NCI-H2107 (cell line): ENCODE measurements at regions not wholly inside any gene's neighbourhood (a gene's known extent, or its start where the extent isn't known, plus 50 kb on each side); places are given as distances from the start of the nearest gene placed in this dataset.

ENCODE experiments used
- DNase-seq: peaks from one replicate; lab custom pipeline; 2025; lab: John Stamatoyannopoulos, UW

DNA sequence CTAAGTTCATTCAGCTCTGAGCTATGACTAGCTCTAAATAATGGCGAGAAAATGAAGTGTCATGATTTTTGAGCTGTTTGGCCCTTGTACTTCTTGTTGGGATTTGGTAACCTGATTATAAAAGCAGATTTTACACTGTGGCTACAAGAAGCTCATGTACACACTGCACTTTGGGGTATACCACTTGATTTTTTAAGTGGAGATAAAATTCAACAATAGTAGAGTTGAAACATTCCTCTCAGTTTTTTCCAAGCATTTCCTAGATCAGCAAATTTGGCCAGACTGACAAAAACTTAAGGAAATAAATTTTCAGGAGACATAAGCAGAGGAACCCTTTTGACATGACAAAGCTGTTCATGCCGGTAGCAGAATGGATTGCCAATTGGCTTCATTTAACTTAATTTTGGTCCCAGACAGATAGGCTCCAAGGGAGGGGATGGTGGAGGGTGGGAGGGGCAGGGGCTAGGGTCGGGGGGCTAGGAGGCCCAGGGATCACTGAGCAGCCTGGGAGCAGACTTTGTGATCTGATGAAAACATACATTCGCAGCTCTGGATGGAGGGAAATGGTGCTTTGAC is 575.9 kb downstream of the METTL15 start:
- DNase-seq = no peak

GRCh38 chr11:28679795-28680468 is 571.7 kb downstream of the METTL15 start:
- DNase-seq = no peak

GRCh38 chr11:28677721-28678120 is 569.5 kb downstream of the METTL15 start:
- DNase-seq = no peak

DNA sequence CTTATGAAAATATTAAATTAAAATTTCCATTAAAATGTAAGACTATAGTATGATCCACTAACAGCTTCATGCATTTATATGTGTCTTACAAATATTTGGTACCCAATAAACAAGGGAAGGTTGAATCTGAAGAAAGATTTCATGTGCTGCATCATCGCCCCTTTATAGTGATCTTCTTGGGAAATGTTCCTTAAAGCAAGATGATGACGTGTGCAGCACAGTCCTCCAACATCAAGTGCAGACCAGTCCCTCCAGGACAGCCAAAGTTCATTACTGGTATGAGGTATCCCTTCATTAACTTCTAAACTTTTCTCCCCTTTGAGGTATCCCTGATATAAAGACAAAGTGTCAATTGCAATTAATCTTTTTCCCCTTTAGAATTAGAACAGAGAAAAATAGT is 567.0 kb downstream of the METTL15 start:
- no peak for DNase-seq

DNA sequence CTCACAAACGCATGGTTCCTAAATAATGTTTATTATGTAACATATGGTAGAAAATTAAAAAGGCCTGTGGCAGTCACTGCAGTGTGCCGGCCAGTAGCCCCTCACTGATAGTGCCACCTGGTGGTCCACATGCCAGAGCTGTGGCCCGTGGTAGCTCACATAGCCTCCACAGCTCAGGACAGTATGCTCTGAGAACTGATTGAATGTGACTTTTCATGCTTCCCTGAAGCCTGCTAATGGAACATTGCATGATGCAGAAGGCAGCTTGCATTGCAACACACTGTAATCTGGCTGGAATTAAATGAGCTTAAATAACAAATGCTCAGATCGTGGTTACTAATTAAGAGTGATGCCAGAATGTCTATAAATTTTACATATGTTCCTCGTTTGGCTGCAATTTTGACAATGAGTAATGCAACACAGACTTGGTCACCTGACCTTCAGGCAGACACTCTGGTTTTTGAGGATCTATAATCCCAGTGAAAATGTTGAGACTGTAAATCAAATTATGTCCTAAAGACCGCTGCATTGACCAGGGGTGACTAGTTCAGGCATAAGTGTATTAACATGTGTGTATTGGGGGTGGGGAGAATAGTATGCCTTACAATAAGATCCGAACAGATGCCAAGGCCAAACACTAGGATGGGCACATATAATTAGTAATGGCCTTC is 566.4 kb downstream of the METTL15 start:
- no peak for DNase-seq

DNA sequence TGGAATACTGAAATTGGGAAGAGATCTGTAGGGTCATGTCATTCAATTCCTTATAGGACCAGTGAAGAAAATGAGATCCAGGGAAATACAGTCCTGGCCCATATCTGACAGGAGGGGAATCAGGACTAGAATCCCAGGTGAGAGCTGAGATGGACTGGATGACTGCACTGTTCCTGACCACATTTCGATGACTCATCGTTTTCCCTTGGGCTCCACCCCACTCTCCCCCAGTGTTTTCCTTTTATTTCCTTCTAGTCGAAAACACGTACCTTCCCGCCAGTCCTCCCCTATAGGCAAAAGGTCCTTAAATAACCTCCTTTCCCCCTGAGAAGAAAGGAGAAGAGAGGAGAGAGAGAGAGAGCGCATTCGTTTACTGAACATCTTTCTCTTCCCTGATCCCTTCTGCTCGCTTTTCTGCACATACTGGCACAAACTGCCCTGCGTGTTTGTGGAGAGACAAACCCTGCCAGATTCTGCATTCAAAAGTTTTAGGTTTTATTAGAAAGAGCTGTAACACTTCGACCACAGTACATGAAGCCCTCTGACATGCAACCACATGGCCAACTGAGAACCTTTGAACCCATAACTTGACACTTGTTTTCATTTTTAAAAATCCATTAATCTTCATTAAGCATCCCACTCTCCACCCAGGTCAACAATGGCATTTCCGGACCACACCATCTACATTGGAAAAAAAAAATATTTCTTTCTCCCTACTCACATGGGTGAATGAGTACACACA is 565.7 kb downstream of the METTL15 start:
- no peak for DNase-seq

DNA sequence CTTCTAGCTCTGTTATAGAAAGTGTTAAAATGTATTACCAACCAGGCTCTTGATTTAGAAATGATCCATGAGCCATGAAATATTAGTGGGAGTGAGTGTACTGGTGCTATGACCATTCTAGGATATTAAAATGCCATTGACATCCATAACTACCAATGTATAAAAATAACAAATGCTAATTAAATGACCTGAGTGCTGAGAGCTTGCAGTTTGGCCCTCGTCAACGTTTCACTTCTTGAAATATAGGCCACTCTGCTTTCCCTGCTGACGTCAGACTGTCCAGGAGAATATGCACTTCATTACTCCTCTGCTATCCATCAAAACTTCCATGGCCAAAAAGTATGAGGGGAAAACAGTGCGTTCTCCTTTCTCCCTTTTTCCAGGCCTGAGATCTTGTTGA is 563.1 kb downstream of the METTL15 start:
- no peak for DNase-seq

GRCh38 chr11:28666632-28667031 is 558.4 kb downstream of the METTL15 start:
- DNase-seq = no peak

DNA sequence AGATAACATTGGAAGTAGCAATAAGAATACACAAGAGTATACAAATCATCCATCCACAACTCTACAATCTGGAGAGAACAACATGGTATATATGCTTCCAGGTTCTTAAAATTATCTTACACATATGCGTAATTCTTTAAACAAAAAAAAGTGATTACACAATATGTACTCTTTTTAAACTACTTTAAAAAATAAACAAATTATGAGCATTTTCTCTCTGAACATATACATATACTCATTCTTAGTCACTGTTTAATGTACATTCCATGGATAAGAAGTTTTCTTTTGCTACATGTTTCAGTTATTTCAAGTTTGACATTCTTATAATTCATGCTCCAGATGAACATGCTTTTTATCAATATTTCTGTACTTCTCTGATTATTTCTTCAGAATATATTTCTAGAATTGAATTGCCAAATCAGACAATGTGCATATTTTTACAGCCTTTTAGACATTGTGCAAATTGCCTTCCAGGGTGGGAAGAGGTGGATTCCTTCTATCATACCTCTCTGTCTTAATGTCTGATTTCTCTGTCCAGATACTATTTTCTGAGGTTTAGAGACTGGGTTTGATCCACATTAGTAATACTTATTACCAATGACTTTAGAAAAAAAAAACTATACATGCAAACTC is 551.6 kb downstream of the METTL15 start:
- DNase-seq = no peak

DNA sequence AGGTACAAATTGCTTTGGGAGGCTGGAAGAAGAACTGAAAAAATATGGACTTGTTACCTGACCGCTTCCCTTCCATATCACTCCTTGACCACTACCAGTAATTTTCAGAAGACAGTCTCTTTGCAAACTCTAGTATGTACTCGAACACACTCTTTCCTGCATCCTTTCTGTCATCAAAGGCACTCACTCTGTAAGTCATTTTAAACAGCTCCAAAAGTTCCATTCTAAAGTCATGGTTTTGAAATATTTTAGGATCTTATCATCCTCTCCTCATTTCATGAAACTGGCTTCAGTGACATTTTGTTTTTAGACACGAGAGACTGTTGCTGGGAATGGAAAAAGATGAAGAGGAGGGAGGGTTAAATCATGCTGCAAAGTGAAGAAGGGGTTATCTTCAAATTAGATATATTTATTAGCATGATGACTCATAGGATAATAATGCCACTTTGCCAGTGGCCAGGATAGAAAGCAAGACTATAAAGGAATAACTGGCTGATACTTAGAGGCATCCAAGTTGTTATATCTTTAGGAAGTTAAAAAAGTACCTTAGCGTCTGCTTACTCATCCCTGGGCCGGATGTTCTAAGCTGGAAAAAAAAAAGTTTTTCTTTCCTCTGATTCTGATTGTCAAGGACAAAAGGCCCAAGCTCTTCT is 549.3 kb downstream of the METTL15 start:
- no peak for DNase-seq

- DNase-seq = no peak
These were observed 546.0 kb downstream of the METTL15 start for GRCh38 chr11:28654191-28654590.

GRCh38 chr11:28649922-28650321 is 541.7 kb downstream of the METTL15 start:
- DNase-seq = no peak

DNA sequence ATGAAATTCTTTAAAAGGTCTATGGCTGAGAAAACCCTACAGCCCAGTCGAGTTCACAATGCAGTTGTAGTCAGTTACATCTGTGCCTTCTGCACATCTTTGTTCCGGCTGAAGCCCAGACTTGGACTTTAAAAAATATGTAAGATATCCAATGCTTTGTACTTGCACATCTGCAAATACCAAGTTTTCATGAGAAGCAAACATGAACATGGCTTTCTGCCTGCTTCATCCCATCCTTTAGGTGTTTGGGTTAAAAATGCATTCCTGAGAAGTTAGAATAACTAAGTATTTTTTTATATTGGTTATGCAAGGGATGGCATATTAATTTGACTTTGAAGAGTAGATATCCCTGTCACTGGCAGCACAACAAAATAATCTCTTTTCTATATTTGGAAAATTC is 528.4 kb downstream of the METTL15 start:
- no peak for DNase-seq

DNA sequence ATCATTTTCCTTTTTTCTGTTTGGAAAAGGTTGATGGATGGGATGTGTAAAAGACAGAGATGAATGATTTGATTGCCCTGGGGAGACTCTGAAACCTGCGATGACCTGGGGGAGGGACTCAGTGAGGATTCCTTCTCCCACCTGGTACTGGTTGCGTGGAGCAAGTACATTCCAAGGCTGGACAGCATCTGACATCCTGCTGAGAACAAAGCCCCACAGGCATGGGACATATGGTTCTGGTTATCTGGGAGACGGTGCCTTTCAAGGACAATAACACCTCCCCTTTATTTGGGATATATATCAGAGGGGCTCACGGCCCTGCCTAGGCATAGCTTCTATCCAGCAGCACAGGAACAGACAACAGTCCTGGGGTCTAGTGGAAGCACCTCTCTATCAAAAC is 527.8 kb downstream of the METTL15 start:
- DNase-seq = no peak

DNA sequence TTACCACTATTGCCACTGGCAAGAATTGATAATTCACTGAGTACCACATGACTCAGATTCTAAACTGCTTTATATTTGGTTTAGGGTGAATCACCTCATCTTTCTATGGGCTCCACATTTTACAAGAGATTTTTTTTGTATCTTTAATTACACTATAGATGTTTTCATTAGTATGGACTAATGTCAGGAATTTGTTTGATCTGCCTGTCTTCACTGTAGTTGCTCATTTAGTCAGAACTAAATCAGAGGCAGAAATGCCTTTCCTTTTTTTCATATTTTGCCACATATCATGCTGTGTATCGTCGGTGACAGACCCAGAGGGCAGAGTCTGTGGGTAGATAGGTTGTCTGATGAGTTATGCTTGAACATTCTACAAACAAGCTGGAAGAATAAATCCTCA is 524.1 kb downstream of the METTL15 start:
- no peak for DNase-seq

DNA sequence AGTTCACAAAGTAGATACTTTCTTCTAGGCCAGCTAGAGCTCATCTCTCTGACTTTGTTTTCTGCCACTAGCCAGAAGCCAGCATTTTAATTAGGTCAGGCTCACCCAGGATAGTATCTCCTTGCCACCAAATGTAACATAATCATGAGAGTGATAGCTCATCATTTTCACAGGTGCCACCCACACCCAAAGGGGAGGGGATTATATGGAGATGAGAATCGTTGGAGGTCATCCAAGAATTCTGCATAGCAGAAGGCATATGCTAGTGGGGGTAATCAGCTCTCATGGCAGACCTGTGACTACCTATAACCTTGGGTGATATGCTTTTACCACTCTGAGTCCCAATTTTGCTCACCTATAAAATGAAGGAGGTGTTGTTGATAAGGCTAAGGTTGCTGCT is 523.0 kb downstream of the METTL15 start:
- DNase-seq = no peak

DNA sequence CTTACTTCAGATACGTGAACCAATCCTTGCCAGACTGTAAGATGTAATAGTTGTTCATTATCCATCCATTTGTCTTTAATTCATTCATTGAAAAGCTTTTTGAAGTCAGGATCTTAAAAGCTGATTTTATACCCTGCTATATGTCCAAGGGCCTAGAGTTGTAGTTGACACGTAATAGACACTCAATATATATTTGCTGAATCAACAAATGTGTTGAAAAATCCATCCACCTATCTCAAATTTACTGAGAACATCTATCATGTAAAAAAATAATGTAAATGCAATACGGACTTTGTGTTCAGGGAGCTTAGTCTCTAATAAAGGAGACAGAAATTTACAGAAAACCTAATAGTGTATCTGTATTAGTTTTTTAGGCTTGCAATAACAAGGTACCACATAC is 521.0 kb downstream of the METTL15 start:
- no peak for DNase-seq

DNA sequence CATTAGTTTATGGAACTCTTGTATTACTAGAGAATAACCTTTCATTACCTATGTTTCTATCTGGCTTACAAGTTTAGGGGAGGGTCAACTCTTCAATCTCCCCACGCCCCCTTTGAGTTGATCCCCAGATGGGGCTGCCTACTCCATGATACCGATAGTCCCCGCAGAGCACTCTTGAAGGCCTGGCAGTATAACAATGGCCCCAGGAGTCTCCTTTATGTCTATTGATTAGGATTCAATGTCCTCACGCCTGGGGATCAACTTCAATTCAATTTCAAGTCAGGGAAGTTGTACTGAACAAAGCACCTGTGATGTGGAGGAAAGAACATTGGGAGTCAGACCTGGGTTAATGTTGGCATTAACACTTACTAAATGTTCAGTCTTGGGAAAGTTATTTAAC is 520.2 kb downstream of the METTL15 start:
- no peak for DNase-seq

DNA sequence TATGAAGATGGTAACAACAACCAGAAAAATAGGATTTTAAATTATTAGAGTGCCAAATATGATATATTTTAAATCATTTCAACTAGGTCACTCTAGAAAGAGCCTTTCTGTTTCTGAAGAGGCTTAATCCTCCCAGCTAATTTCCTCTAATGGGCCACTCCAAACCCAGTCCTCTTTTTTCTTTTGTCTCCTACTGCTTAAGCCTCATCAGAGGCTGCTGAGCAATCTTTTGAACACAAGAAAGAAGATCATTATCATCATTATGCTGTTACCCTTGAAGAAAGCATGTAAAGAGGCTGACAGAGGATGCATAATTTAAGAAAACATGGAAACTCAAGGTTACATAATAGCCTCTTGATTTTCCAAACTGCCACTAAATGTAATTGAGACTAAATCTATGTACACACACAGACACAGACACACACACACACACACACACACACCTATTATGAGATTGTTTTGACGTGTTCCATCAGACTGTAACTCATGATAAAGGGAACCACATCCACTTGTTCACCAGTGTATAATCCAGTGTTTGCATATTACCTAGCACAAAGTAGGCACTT is 519.6 kb downstream of the METTL15 start:
- no peak for DNase-seq

- DNase-seq = no peak
These were observed 517.3 kb downstream of the METTL15 start for GRCh38 chr11:28625532-28625931.

DNA sequence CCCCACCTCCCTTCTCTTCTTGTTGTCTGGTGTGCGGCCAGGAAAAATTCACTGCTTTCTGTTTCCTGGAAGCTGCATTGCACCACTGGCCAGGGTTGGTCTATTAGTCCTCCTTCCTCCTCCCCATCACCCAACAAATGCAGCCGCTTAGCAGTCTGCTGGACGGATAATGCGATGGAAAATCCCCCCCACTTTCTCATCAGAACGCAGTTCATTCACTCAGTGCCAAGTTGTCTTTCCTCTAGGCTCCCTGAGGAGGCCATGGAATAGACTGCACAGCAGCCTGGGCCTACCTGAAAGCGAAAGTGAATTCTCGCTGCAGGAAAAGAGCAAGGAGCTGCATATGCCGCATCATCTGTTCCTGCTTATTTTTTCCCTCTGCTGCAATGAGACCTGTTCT is 513.6 kb downstream of the METTL15 start:
- DNase-seq = no peak
